ENCODE measurements at regions not wholly inside any gene's neighbourhood (a gene's known extent, or its start where the extent isn't known, plus 50 kb on each side); places are given as distances from the start of the nearest gene placed in this dataset.
"Not testable (repeated sequence)": the region's sequence is repeated elsewhere in the genome, so short reads cannot be mapped to it uniquely, and the experiment has no call there.

DNA sequence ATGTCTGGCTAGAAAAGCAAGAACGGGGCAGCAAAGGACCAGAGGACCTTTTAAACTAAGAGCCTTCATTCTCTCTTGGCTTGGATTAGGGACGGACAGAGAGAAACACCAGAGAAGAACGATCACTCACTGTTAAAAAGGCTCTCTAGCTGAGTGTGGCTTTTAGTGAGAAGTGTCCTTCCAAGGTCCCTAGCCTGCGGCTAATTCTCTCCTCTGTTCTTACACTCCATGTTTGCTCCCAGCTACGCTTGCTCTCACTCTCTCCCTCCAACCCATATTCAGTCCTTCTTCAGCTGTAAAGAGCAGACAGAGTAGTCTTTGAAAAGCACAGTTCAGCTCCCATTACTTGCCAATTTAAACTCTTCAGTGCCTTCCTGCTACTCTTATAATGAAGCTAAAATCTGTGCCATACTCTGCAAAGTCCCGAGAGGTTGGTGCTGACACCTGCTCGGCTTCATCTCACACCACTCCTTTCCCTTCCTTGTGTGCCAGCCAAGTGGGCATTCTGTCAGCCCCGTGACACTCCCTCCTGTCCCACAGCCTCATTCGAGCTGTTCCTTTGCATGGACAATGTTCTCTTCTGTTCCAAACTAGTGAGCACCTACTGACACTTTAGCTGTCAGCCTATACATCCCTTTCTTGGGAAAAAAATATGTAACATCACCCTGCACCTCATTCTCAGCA is 136.0 kb downstream of the ATP6V0E2 start:
- not testable (repeated sequence) for H3K4me1 ChIP-seq (ENCODE audit: low read length); H3K9me3 ChIP-seq (ENCODE audit: insufficient read depth, low read length)

GRCh38 chr7:150016651-150017189 is 143.0 kb downstream of the ATP6V0E2 start:
- not testable (repeated sequence) for H3K9me3 ChIP-seq (ENCODE audit: insufficient read depth, low read length); H3K27ac ChIP-seq (ENCODE audit: low read length); H3K36me3 ChIP-seq (replicated peaks; ENCODE audit: low read depth, low read length); H3K4me2 ChIP-seq (ENCODE audit: low read length); H3K27me3 ChIP-seq (ENCODE audit: low read depth, low read length); H2AFZ ChIP-seq (ENCODE audit: low read depth, low read length); H4K20me1 ChIP-seq (ENCODE audit: insufficient read depth, low read length); H3K79me2 ChIP-seq (ENCODE audit: low read length); H3K4me3 ChIP-seq (ENCODE audit: low read length); H3K9ac ChIP-seq (ENCODE audit: low read length); H3K4me1 ChIP-seq (ENCODE audit: low read length)

More for the DNA sequence above, 136.0 kb downstream of the ATP6V0E2 start:
- not testable (repeated sequence) for H3K27me3 ChIP-seq (ENCODE audit: low read depth, low read length); H4K20me1 ChIP-seq (ENCODE audit: insufficient read depth, low read length); H3K4me3 ChIP-seq (ENCODE audit: low read length); H2AFZ ChIP-seq (ENCODE audit: low read depth, low read length); H3K79me2 ChIP-seq (ENCODE audit: low read length); H3K27ac ChIP-seq (ENCODE audit: low read length); H3K36me3 ChIP-seq (replicated peaks; ENCODE audit: low read depth, low read length); H3K9ac ChIP-seq (ENCODE audit: low read length); H3K4me2 ChIP-seq (ENCODE audit: low read length)

DNA sequence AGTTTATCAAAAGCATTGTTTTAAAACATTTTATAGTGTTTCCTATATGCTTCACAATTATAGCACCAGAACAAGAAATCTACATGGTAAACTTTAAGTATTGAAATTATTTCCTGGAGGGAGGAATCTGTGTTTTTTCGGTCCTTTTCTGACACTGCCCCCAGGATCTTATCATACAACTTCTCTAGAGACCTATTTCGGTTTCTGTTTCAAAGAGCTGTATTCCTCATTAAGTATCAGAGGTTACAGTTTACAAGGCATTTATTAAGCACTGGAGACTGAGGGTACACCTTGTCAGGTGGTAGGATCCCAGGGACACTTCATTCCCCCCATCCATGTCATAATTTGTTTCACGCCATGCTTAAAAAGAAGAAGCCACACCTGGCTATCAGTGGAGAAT is 146.4 kb downstream of the ATP6V0E2 start:
- not testable (repeated sequence) for H2AFZ ChIP-seq (ENCODE audit: low read depth, low read length); H3K9me3 ChIP-seq (ENCODE audit: insufficient read depth, low read length); H3K4me3 ChIP-seq (ENCODE audit: low read length); H3K4me2 ChIP-seq (ENCODE audit: low read length); H3K27ac ChIP-seq (ENCODE audit: low read length); H3K27me3 ChIP-seq (ENCODE audit: low read depth, low read length); H3K79me2 ChIP-seq (ENCODE audit: low read length); H3K36me3 ChIP-seq (replicated peaks; ENCODE audit: low read depth, low read length); H3K9ac ChIP-seq (ENCODE audit: low read length); H4K20me1 ChIP-seq (ENCODE audit: insufficient read depth, low read length); H3K4me1 ChIP-seq (ENCODE audit: low read length)

DNA sequence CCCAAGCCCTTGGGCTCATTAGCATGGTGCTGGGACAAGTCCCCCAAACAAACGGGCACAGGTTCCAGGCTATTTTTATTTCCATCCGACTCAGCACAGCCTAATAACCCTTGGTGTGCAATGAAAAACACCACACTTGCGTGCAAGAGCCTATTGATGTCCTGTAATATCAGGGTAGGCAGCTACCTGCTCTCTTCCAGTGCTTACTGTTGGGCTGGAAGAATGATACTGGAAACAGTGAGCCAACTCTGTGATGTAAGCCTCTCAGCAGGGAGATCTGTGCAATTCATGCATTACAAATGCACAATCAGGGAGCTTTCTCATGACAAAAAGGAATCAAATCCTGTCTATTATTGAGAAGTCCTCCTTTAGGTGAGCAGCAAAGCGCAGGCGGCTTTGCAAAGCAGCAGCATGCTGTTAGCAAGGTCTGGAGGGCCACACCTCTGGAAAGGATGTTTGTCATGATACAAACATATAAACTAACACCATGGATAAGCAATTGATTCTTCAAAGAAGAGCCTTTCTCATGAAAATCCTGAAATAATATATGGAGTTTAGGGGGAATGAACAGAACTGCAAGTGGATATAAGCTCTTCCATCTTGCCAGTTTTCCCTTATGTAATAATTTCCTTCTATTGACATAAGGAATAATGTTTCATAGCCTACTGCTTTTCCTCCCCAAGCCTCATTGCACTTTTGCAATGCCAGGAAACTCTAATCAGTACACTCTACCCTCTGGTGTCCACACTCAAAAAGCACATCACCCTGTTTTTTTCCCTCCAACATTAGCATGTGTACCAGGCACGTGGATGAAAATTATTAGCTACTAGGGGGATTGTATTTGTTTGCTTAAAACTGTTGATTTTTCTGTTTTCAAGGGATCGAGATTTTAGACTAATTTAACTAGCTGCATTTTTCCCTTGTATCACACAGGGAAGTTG is 151.1 kb downstream of the ATP6V0E2 start:
- not testable (repeated sequence) for H3K9me3 ChIP-seq (ENCODE audit: insufficient read depth, low read length); H3K4me3 ChIP-seq (ENCODE audit: low read length); H4K20me1 ChIP-seq (ENCODE audit: insufficient read depth, low read length); H3K4me1 ChIP-seq (ENCODE audit: low read length); H3K4me2 ChIP-seq (ENCODE audit: low read length); H3K79me2 ChIP-seq (ENCODE audit: low read length); H3K36me3 ChIP-seq (replicated peaks; ENCODE audit: low read depth, low read length); H3K27me3 ChIP-seq (ENCODE audit: low read depth, low read length); H2AFZ ChIP-seq (ENCODE audit: low read depth, low read length); H3K9ac ChIP-seq (ENCODE audit: low read length); H3K27ac ChIP-seq (ENCODE audit: low read length)

- H3K4me1 ChIP-seq (ENCODE audit: low read length); H2AFZ ChIP-seq (ENCODE audit: low read depth, low read length): not testable (repeated sequence)
Observed at GRCh38 chr7:150025802-150026201, 152.0 kb downstream of the ATP6V0E2 start.

GRCh38 chr7:150028344-150029012 is 154.7 kb downstream of the ATP6V0E2 start:
- not testable (repeated sequence) for H3K27ac ChIP-seq (ENCODE audit: low read length); H3K4me2 ChIP-seq (ENCODE audit: low read length); H3K9ac ChIP-seq (ENCODE audit: low read length); H2AFZ ChIP-seq (ENCODE audit: low read depth, low read length); H3K4me1 ChIP-seq (ENCODE audit: low read length); H3K27me3 ChIP-seq (ENCODE audit: low read depth, low read length); H3K4me3 ChIP-seq (ENCODE audit: low read length); H3K9me3 ChIP-seq (ENCODE audit: insufficient read depth, low read length); H3K79me2 ChIP-seq (ENCODE audit: low read length); H4K20me1 ChIP-seq (ENCODE audit: insufficient read depth, low read length); H3K36me3 ChIP-seq (replicated peaks; ENCODE audit: low read depth, low read length)

More at GRCh38 chr7:150025802-150026201, 152.0 kb downstream of the ATP6V0E2 start:
- not testable (repeated sequence) for H3K4me3 ChIP-seq (ENCODE audit: low read length); H4K20me1 ChIP-seq (ENCODE audit: insufficient read depth, low read length); H3K4me2 ChIP-seq (ENCODE audit: low read length); H3K27ac ChIP-seq (ENCODE audit: low read length); H3K9ac ChIP-seq (ENCODE audit: low read length); H3K36me3 ChIP-seq (replicated peaks; ENCODE audit: low read depth, low read length); H3K27me3 ChIP-seq (ENCODE audit: low read depth, low read length); H3K79me2 ChIP-seq (ENCODE audit: low read length); H3K9me3 ChIP-seq (ENCODE audit: insufficient read depth, low read length)

- not testable (repeated sequence) for H3K79me2 ChIP-seq (ENCODE audit: low read length); H3K27me3 ChIP-seq (ENCODE audit: low read depth, low read length); H3K36me3 ChIP-seq (replicated peaks; ENCODE audit: low read depth, low read length); H2AFZ ChIP-seq (ENCODE audit: low read depth, low read length); H3K4me2 ChIP-seq (ENCODE audit: low read length); H3K27ac ChIP-seq (ENCODE audit: low read length); H3K9ac ChIP-seq (ENCODE audit: low read length); H3K9me3 ChIP-seq (ENCODE audit: insufficient read depth, low read length); H3K4me1 ChIP-seq (ENCODE audit: low read length); H3K4me3 ChIP-seq (ENCODE audit: low read length); H4K20me1 ChIP-seq (ENCODE audit: insufficient read depth, low read length)
Observed at GRCh38 chr7:150029013-150029389, 155.2 kb downstream of the ATP6V0E2 start.

DNA sequence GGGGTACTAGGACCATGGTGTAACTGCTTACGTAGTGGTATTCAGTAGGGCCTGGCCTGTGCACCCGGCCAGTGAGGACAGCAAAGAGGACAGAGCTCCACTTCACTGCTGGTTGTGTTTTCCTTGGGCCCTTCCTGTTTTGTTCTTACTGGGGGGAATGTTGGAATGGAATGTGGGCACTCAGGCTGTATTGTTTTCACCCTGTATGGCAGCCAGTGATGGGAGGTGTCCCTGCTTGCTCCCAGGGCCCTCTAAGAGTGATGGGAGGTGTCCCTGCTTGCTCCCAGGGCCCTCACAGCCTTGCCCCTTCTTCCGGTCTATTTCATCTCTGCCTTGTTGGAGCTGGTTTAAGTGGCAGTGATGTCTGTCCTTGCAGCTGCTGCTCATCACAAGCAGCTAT is 158.0 kb downstream of the ATP6V0E2 start:
- H4K20me1 ChIP-seq (ENCODE audit: insufficient read depth, low read length); H3K9ac ChIP-seq (ENCODE audit: low read length); H3K4me2 ChIP-seq (ENCODE audit: low read length); H3K4me3 ChIP-seq (ENCODE audit: low read length); H3K36me3 ChIP-seq (replicated peaks; ENCODE audit: low read depth, low read length); H3K27me3 ChIP-seq (ENCODE audit: low read depth, low read length); H3K4me1 ChIP-seq (ENCODE audit: low read length); H3K79me2 ChIP-seq (ENCODE audit: low read length); H2AFZ ChIP-seq (ENCODE audit: low read depth, low read length); H3K9me3 ChIP-seq (ENCODE audit: insufficient read depth, low read length); H3K27ac ChIP-seq (ENCODE audit: low read length): not testable (repeated sequence)

- not testable (repeated sequence) for H3K9me3 ChIP-seq (ENCODE audit: insufficient read depth, low read length); H3K4me1 ChIP-seq (ENCODE audit: low read length); H3K4me3 ChIP-seq (ENCODE audit: low read length); H3K27me3 ChIP-seq (ENCODE audit: low read depth, low read length); H3K4me2 ChIP-seq (ENCODE audit: low read length); H3K9ac ChIP-seq (ENCODE audit: low read length); H3K36me3 ChIP-seq (replicated peaks; ENCODE audit: low read depth, low read length); H3K27ac ChIP-seq (ENCODE audit: low read length); H4K20me1 ChIP-seq (ENCODE audit: insufficient read depth, low read length); H3K79me2 ChIP-seq (ENCODE audit: low read length); H2AFZ ChIP-seq (ENCODE audit: low read depth, low read length)
Observed at GRCh38 chr7:150033711-150034110, 159.9 kb downstream of the ATP6V0E2 start.
